ENCODE measurements at regions not wholly inside any gene's neighbourhood (a gene's known extent, or its start where the extent isn't known, plus 50 kb on each side); places are given as distances from the start of the nearest gene placed in this dataset.

DNA sequence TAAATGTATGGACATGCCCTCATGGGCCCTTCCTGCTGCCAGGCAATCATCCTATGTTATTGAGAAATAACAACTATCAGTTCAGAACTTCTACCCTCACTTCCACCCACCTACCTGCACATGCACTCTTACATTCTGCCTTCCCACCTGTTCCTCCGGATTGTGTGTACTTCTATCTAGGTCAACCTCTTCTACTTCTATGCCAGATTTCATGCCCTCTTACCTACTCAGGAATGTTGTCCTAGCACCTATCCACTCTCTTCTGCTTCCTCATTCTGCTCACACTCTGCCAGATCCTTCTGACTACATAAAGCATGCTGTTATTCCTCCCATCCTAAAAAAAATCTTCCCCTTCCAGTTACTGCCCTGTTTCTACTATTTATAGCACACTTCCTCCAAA lies 333.5 kb downstream of the IRS1 start:
- Histone ChIP-seq H3K4me1 (ENCODE audit: insufficient read depth, low read length) (no peaks in the 10 kb centered on the region), H3K9me3 (ENCODE audit: control insufficient read depth in 1 of 2, insufficient read depth in 1 of 2, low read length in 2 of 2) (peaks cover 2 to 7% of the 10 kb centered on the region in 2 experiments), H3K27ac (ENCODE audit: low read depth in 1 of 2, low read length in 2 of 2) (no peak overlapping the region), H3K27me3 (ENCODE audit: control insufficient read depth in 1 of 2, insufficient read depth in 2 of 2, low read length in 2 of 2) (no peaks in the 10 kb centered on the region), H3K36me3 (ENCODE audit: insufficient read depth, low read length) (no peaks in the 10 kb centered on the region), H3K4me3 (ENCODE audit: low read length) (no peak overlapping the region)
- no peak for DNase-seq
- no peaks in the 10 kb centered on the region for H3K27me3 Mint-ChIP-seq
- H3K9me3 Mint-ChIP-seq: peaks cover 4% of the 10 kb centered on the region
- ChIA-PET POLR2A (no interaction called here), CTCF (no interaction called here)
- no peaks in the 10 kb centered on the region for H3K4me1 Mint-ChIP-seq (ENCODE audit: low read depth)
- no peak for ATAC-seq (ENCODE audit: poor library complexity)
- intact Hi-C loops (cut with DNase I, micrococcal nuclease): no loop called here
- TF ChIP-seq, protein P1, sequence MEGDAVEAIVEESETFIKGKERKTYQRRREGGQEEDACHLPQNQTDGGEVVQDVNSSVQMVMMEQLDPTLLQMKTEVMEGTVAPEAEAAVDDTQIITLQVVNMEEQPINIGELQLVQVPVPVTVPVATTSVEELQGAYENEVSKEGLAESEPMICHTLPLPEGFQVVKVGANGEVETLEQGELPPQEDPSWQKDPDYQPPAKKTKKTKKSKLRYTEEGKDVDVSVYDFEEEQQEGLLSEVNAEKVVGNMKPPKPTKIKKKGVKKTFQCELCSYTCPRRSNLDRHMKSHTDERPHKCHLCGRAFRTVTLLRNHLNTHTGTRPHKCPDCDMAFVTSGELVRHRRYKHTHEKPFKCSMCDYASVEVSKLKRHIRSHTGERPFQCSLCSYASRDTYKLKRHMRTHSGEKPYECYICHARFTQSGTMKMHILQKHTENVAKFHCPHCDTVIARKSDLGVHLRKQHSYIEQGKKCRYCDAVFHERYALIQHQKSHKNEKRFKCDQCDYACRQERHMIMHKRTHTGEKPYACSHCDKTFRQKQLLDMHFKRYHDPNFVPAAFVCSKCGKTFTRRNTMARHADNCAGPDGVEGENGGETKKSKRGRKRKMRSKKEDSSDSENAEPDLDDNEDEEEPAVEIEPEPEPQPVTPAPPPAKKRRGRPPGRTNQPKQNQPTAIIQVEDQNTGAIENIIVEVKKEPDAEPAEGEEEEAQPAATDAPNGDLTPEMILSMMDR (IDR thresholded peaks at IDR 0.05): no peak
- no peaks in the 10 kb centered on the region for H3K36me3 Mint-ChIP-seq (ENCODE audit: low read depth)
- no peak overlapping the region for H3K4me3 Mint-ChIP-seq
- H3K27ac Mint-ChIP-seq: no peak overlapping the region

DNA sequence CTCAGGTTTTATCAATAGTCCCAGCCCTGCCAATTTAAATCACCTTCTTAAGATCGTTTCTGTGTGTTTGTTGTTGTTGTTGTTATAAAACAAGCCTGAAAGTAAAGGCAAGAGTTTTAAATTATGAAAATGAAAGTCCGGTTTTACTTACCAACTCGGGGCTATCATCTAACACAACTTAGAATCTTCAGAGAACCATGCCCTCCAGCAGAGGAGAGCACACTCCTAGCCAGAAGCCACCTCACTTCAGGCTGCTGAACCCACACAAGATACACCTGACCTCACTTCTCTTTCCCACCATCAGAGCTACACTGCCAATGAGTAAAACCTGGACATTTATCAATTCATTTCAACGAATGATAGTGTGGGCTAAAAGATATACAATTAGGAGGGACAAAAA lies 335.2 kb downstream of the IRS1 start:
- intact Hi-C loops (cut with DNase I, micrococcal nuclease): no loop called here
- no peak for DNase-seq
- H3K36me3 Mint-ChIP-seq (ENCODE audit: low read depth): no peaks in the 10 kb centered on the region
- no peak for ATAC-seq (ENCODE audit: poor library complexity)
- H3K4me3 Mint-ChIP-seq: no peak overlapping the region
- peaks cover 4% of the 10 kb centered on the region for H3K9me3 Mint-ChIP-seq
- TF ChIP-seq, protein P1 (IDR thresholded peaks at IDR 0.05): no peak
- H3K27ac Mint-ChIP-seq: no peak overlapping the region
- H3K4me1 Mint-ChIP-seq (ENCODE audit: low read depth): no peaks in the 10 kb centered on the region
- Histone ChIP-seq H3K27ac (ENCODE audit: low read depth in 1 of 2, low read length in 2 of 2) (no peak overlapping the region), H3K9me3 (ENCODE audit: control insufficient read depth in 1 of 2, insufficient read depth in 1 of 2, low read length in 2 of 2) (peaks cover 3 to 7% of the 10 kb centered on the region in 2 experiments), H3K4me1 (ENCODE audit: insufficient read depth, low read length) (no peaks in the 10 kb centered on the region), H3K36me3 (ENCODE audit: insufficient read depth, low read length) (no peaks in the 10 kb centered on the region), H3K4me3 (ENCODE audit: low read length) (no peak overlapping the region), H3K27me3 (ENCODE audit: control insufficient read depth in 1 of 2, insufficient read depth in 2 of 2, low read length in 2 of 2) (no peaks in the 10 kb centered on the region)
- ChIA-PET POLR2A (no interaction called here), CTCF (interaction anchor here (1.7 kb wide), 1 partner anchor 13 kb away, joined by 3 read pairs; no protein-coding TSS in a partner anchor)
- H3K27me3 Mint-ChIP-seq: peaks cover 5% of the 10 kb centered on the region

DNA sequence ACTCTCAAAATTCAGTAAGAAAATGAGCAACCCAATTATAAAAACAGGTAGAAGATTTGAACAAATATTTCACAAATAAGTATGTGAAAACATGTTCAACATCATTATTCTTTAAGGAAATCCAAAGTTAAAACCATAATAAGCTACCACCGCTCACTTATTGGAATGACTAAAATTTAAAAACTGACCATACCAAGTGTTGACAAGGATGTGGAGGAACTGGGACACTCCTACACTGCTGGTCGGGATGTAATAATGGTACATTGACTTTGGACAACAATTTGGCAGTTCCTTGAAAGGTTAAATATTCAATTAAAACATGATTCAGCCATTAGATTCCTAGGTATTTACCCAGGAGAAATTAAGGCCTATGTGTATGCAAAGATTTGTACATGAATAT lies 336.5 kb downstream of the IRS1 start:
- Mint-ChIP-seq H3K27ac (no peak overlapping the region), H3K4me3 (no peak overlapping the region), H3K9me3 (peaks cover 4% of the 10 kb centered on the region), H3K4me1 (ENCODE audit: low read depth) (no peaks in the 10 kb centered on the region), H3K27me3 (peaks cover 12% of the 10 kb centered on the region), H3K36me3 (ENCODE audit: low read depth) (no peaks in the 10 kb centered on the region)
- Histone ChIP-seq H3K9me3 (ENCODE audit: control insufficient read depth in 1 of 2, insufficient read depth in 1 of 2, low read length in 2 of 2) (peaks cover 3 to 7% of the 10 kb centered on the region in 2 experiments), H3K27ac (ENCODE audit: low read depth in 1 of 2, low read length in 2 of 2) (no peak overlapping the region), H3K4me3 (ENCODE audit: low read length) (no peak overlapping the region), H3K36me3 (ENCODE audit: insufficient read depth, low read length) (no peaks in the 10 kb centered on the region), H3K4me1 (ENCODE audit: insufficient read depth, low read length) (no peaks in the 10 kb centered on the region), H3K27me3 (ENCODE audit: control insufficient read depth in 1 of 2, insufficient read depth in 2 of 2, low read length in 2 of 2) (no peaks in the 10 kb centered on the region)
- TF ChIP-seq, protein P1 (IDR thresholded peaks at IDR 0.05): no peak
- ChIA-PET POLR2A (no interaction called here), CTCF (interaction anchor here (1.7 kb wide), 1 partner anchor 12 kb away, joined by 3 read pairs; no protein-coding TSS in a partner anchor)
- intact Hi-C loops (cut with DNase I, micrococcal nuclease): no loop called here
- ATAC-seq (ENCODE audit: poor library complexity) (no peak), DNase-seq (no peak)
